GM12878 (cell line): ENCODE measurements at regions not wholly inside any gene's neighbourhood (a gene's known extent, or its start where the extent isn't known, plus 50 kb on each side); places are given as distances from the start of the nearest gene placed in this dataset.

ENCODE experiments used
- RAD51 ChIP-seq: fragments of 450-650 bp; IDR thresholded peaks from 2 replicates; pipeline ENCODE4 v1.6.1; 2016; ENCODE audit warnings: moderate library complexity, mild to moderate bottlenecking, inconsistent platforms
- TF ChIP-seq, protein P1 (sequence below): fragments of 450-650 bp; IDR thresholded peaks from 2 replicates; pipeline ENCODE4 v1.6.1; 2016; ENCODE audit warnings: mild to moderate bottlenecking
- TF ChIP-seq, protein P2 (sequence below): fragments of 450-650 bp; IDR thresholded peaks from 2 replicates; pipeline ENCODE4 v1.6.1; 2016; ENCODE audit warnings: mild to moderate bottlenecking, moderate library complexity, borderline replicate concordance
- TF ChIP-seq, protein P3 (sequence below): fragments of 450-650 bp; IDR thresholded peaks from 2 replicates; pipeline ENCODE4 v1.6.1; 2017; ENCODE audit warnings: low read depth, mild to moderate bottlenecking, moderate library complexity

GRCh38 chr1:90558754-90559378, 158.2 kb downstream of the BARHL2 start (continued):
- TF ChIP-seq, protein P1, sequence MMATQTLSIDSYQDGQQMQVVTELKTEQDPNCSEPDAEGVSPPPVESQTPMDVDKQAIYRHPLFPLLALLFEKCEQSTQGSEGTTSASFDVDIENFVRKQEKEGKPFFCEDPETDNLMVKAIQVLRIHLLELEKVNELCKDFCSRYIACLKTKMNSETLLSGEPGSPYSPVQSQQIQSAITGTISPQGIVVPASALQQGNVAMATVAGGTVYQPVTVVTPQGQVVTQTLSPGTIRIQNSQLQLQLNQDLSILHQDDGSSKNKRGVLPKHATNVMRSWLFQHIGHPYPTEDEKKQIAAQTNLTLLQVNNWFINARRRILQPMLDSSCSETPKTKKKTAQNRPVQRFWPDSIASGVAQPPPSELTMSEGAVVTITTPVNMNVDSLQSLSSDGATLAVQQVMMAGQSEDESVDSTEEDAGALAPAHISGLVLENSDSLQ: peak; percentile 88
- TF ChIP-seq, protein P2, sequence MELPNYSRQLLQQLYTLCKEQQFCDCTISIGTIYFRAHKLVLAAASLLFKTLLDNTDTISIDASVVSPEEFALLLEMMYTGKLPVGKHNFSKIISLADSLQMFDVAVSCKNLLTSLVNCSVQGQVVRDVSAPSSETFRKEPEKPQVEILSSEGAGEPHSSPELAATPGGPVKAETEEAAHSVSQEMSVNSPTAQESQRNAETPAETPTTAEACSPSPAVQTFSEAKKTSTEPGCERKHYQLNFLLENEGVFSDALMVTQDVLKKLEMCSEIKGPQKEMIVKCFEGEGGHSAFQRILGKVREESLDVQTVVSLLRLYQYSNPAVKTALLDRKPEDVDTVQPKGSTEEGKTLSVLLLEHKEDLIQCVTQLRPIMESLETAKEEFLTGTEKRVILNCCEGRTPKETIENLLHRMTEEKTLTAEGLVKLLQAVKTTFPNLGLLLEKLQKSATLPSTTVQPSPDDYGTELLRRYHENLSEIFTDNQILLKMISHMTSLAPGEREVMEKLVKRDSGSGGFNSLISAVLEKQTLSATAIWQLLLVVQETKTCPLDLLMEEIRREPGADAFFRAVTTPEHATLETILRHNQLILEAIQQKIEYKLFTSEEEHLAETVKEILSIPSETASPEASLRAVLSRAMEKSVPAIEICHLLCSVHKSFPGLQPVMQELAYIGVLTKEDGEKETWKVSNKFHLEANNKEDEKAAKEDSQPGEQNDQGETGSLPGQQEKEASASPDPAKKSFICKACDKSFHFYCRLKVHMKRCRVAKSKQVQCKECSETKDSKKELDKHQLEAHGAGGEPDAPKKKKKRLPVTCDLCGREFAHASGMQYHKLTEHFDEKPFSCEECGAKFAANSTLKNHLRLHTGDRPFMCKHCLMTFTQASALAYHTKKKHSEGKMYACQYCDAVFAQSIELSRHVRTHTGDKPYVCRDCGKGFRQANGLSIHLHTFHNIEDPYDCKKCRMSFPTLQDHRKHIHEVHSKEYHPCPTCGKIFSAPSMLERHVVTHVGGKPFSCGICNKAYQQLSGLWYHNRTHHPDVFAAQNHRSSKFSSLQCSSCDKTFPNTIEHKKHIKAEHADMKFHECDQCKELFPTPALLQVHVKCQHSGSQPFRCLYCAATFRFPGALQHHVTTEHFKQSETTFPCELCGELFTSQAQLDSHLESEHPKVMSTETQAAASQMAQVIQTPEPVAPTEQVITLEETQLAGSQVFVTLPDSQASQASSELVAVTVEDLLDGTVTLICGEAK: no peak
- 0 out of 2 replicates have a peak, but pooled peaks have one; percentile 13 for TF ChIP-seq RAD51
- TF ChIP-seq, protein P3, sequence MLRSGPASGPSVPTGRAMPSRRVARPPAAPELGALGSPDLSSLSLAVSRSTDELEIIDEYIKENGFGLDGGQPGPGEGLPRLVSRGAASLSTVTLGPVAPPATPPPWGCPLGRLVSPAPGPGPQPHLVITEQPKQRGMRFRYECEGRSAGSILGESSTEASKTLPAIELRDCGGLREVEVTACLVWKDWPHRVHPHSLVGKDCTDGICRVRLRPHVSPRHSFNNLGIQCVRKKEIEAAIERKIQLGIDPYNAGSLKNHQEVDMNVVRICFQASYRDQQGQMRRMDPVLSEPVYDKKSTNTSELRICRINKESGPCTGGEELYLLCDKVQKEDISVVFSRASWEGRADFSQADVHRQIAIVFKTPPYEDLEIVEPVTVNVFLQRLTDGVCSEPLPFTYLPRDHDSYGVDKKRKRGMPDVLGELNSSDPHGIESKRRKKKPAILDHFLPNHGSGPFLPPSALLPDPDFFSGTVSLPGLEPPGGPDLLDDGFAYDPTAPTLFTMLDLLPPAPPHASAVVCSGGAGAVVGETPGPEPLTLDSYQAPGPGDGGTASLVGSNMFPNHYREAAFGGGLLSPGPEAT: peak; percentile 66; the same call in 1 of the 2 replicates
